ENCODE measurements at regions not wholly inside any gene's neighbourhood (a gene's known extent, or its start where the extent isn't known, plus 50 kb on each side); places are given as distances from the start of the nearest gene placed in this dataset.
"Not testable (repeated sequence)": the region's sequence is repeated elsewhere in the genome, so short reads cannot be mapped to it uniquely, and the experiment has no call there.

- DNase-seq (ENCODE audit: low read depth in 2 of 2): no peak
Observed at GRCh38 chr18:62629031-62629430, 86.3 kb upstream of the PHLPP1 start.

GRCh38 chr18:62631173-62631572, 84.2 kb upstream of the PHLPP1 start:
- DNase-seq (ENCODE audit: low read depth in 2 of 2): no peak

DNA sequence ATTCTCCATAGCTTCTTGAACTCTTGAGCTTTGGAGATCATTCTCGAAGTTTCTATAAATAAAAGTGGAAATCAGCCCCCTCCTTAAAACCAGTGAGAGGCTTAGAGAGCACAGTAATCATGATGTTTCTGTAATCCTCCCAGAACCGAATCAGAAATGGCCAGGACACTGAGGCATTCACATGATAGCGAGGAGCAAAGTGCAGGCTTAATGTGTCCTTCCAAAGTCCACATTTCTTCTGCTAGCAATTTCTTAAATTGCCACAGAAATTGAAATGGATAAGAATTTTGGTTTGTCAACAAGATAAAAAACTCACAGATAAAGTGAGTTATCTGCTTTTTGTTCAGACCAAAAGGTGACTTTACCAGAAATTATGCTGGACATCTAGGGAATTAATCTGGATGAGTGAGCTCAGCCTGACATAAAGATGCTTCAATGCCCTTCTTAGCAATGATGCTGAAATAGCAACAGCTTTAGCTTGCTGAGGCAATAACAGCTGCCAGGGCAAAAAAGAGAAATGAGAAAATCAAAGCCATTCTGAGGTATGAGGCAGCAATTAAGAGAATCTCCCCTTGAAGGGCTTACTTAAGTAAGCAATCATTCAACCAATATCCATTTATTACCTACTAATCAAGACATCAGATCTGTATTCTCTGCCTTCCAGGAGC, 82.4 kb upstream of the PHLPP1 start:
- no peak for DNase-seq (ENCODE audit: low read depth in 2 of 2)

GRCh38 chr18:62634458-62634857, 80.9 kb upstream of the PHLPP1 start:
- no peak for DNase-seq (ENCODE audit: low read depth in 2 of 2)

- no peak for DNase-seq (ENCODE audit: low read depth in 2 of 2)
Observed at GRCh38 chr18:62634979-62635630, 80.2 kb upstream of the PHLPP1 start.

DNA sequence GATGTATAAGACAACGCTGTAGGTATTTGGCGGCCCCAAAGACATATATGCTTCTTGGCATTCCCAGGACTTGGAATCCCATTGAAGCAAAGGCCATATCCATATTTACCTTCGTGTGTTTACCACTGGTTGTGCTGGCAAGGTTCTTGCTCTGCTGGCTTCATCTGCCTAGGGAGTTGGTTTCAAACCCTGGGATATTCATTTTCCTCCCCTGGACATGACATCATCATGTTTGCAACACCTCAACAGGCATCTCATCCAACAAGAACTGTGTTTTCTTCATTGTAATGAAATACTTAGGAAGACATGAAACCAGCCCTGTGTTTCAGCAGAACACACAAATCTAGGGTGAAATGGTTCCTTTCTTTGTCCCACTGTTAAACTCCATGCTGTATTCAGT, 77.9 kb upstream of the PHLPP1 start:
- DNase-seq (ENCODE audit: low read depth in 2 of 2): no peak

GRCh38 chr18:62637807-62638687, 77.3 kb upstream of the PHLPP1 start:
- peak; percentile 22 to 51 for DNase-seq (ENCODE audit: low read depth in 2 of 2)

- DNase-seq (ENCODE audit: low read depth in 2 of 2): no peak
Observed at GRCh38 chr18:62643181-62643580, 72.2 kb upstream of the PHLPP1 start.

- no peak for DNase-seq (ENCODE audit: low read depth in 2 of 2)
Observed at GRCh38 chr18:62644773-62645172, 70.6 kb upstream of the PHLPP1 start.

- no peak for DNase-seq (ENCODE audit: low read depth in 2 of 2)
Observed at GRCh38 chr18:62647179-62647578, 68.2 kb upstream of the PHLPP1 start.

DNA sequence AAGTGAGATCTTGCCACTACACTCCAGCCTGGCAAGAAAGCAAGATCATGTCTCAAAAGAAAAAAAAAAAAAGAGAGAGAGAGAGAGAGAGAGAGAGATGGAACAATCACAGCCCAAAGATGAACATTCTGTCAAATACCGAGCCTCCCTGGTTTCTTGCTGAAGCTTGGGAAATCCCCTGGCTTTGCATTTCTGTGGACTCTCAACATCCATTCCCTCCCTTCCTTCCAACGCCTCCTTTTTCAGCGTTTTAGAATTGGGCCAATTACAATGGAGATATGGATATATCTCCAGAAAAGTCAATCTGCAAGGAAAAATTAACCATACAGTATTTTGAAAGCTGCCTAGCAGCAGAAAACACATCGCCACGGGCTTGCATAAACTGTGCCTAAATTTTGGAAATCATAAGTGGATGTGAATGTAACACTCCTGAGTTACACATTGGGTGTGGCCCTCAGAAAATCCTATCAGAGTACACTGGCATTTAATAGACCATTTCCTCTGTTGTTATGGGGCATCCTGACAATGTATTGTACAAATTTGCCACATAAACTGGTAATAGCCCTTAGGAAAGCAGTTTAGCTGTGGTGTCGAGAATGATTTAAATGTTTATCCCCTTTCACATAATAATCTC, 67.2 kb upstream of the PHLPP1 start:
- no peak for DNase-seq (ENCODE audit: low read depth in 2 of 2)

DNA sequence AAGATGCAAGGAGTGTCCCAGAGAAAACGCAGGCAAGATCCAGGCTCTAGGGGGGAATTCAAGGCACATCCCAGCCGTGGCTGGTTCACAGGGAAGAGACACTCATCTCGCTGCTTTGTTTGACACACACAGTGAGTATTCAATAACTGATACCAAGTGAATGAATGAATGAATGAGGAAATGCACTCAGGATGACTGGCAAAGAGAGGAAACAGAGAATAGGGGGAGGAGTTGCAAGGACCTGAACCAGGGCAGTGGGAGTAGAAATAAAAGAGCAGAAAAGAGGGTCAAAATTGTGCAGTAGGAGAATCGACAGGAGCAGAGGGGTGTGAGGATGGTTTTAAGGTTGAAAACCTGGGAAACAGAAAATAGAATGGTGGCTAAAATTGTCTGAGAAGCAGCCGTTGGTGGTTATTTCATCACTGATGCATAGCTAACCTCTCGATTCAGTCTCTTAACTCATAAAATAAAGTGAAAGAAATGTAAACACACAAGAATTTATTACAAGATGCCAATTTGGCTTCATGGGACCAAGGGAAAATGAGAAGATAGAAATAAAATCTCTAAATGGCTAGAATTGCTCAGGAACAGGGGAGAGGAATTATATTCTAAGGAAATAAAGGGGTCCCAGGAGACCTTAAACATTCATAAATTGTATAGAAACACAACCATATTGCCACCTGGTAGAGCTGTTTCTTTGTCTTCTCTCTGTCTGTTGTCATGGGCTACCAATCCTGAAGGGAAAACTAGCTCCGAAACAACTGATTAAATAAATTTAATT, 63.9 kb upstream of the PHLPP1 start:
- no peak for DNase-seq (ENCODE audit: low read depth in 2 of 2)

DNA sequence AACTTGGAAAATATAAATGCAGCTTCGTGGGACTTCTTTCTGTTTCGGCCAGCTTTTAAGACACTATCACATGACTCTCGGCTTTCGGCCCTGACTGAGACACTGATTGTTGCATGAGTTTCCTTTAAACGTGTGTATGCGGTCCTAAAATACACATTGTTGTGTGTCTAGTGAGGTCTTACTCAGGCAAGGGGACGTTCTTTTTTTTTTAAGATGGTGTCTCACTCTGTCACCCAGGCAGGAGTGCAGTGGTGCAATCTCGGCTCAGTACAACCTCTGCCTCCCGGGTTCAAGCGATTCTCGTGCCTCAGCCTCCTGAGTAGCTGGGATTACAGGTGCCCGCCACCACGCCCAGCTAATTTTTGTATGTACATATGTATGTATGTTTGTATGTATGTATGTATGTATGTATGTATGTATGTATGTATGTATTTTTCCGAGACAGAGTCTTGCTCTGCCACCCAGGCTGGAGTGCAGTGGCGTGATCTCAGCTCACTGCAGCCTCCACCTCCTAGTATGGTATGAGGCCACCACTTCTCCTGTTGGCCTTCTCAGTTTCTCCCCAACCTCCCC, 63.2 kb upstream of the PHLPP1 start:
- DNase-seq (ENCODE audit: low read depth in 2 of 2): not testable (repeated sequence)

- no peak for DNase-seq (ENCODE audit: low read depth in 2 of 2)
Observed at GRCh38 chr18:62655520-62656219, 59.7 kb upstream of the PHLPP1 start.

DNA sequence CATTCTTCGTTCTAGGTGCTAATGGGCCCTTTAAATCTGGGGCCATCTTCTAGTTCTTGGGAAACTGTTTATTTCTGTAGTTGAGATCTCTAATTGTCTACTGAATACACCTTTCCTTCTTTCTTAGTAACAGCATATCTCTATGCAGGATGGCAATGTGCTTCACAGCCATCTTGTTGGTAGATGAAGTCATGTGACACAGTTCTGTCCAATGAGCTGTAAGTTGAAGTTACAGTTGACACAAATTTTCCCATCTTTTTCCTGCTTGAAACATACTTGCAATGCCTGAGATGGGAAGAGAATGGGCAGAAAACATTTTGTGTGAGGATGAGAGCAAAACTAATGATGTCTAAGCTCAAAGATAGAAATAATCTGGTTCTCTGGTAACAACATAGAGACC, 57.3 kb upstream of the PHLPP1 start:
- no peak for DNase-seq (ENCODE audit: low read depth in 2 of 2)

DNA sequence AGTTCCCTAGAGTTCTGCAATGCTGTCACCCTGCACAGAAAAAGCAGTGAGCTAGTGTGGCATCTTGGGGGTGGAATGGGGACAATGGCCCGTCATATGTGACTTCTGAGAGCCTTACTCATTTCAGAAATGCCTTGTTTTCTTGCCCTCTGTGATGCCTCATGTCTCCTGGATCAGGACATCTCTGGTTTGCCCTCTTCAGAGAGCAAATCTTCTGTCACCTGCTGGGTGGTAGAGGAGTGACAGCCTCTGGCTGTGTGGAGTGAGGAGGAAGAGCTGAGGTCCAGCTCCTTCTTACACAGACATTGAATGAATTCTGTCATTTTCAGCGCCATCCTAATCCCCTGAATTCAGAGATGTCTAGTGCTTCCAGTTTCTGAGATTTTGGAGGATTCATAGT, 55.6 kb upstream of the PHLPP1 start:
- DNase-seq (ENCODE audit: low read depth in 2 of 2): no peak

DNA sequence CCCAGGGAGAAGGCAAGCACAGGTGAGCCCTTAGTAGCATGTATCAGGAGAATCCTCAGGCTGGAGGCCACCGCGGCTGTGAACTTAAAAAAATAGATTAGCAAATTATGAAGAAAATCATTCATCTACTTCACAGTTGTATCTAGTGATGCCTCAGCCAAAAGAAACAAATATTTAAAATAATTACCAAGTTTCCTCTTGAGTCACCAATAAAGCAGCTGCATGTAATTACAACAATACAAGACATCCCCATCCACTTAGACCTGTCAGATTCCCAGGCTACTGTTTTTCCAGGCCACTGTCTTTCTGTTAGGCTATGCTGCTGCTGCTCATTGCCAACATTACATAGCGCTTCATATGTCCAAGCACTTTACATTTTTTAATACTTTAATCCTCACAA, 54.6 kb upstream of the PHLPP1 start:
- no peak for DNase-seq (ENCODE audit: low read depth in 2 of 2)

DNA sequence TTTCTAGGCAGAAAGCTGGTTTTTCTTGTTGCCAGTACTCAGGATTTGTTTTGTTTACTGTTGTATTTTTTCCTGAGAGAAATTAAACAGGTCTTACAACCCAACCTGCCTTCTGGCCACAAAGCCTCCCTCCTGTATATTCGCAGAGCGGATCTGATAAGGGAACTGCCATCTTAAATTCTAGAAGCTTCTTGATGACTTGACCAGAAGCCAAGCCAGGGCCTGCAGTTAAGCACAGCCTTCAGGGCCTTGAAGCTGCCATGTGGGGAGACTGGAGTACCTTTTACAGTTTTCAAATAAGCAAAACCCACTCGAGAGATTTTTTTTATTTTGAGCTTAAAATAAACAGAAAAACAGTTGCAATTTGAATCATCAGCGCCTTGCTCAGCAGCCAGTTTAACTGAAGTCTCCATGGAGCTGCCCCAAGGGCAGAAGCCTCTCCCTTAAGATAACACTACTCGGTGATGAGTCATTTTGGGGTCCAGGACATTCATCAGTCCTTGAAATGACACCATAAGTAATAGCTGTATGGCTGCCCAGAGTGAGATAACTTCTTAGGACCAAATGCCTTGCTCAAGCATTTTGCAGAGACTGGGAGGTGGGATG, 51.5 kb upstream of the PHLPP1 start:
- DNase-seq (ENCODE audit: low read depth in 2 of 2): no peak

GRCh38 chr18:62664414-62664813, 50.9 kb upstream of the PHLPP1 start:
- DNase-seq (ENCODE audit: low read depth in 2 of 2): no peak

DNA sequence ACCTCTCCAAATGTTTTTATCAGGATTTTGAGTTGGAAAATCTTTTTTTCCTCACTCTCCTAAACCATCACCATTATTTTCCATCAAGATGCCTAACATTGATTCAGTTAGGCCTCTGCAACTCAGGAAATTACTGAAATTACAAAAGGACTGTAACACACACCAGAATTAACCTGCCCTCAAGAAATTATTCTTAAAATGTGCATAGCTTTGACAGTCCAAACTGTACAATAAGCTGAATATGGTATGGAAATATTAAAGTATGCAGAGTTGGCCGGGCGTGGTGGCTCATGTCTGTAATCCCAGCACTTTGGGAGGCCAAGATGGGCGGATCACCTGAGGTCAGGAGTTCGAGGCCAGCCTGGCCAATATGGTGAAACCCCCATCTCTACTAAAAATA, 50.2 kb upstream of the PHLPP1 start:
- DNase-seq (ENCODE audit: low read depth in 2 of 2): no peak
